ENCODE measurements at regions not wholly inside any gene's neighbourhood (a gene's known extent, or its start where the extent isn't known, plus 50 kb on each side); places are given as distances from the start of the nearest gene placed in this dataset.

GRCh38 chr21:28429161-28429560 is 563.5 kb downstream of the LTN1 start:
- ChIA-PET CTCF (no interaction called here), POLR2A (no interaction called here)
- DNase-seq (ENCODE audit: extremely low spot score): no peak
- no peak for TF ChIP-seq CTCF (IDR thresholded peaks at IDR 0.05; ENCODE audit: control extremely low read depth, extremely low read depth, low read depth, missing control alignments)

- TF ChIP-seq CTCF (IDR thresholded peaks at IDR 0.05; ENCODE audit: control extremely low read depth, extremely low read depth, low read depth, missing control alignments): no peak
- POLR2A ChIA-PET: no interaction called here
- CTCF ChIA-PET: interaction anchor here (1.3 kb wide), 1 partner anchor 26 kb away, joined by 3 read pairs; no protein-coding TSS in a partner anchor
- DNase-seq (ENCODE audit: extremely low spot score): no peak
Observed at GRCh38 chr21:28427394-28428022, 565.2 kb downstream of the LTN1 start.

- TF ChIP-seq CTCF (IDR thresholded peaks at IDR 0.05; ENCODE audit: control extremely low read depth, extremely low read depth, low read depth, missing control alignments): no peak
- no peak for DNase-seq (ENCODE audit: extremely low spot score)
- ChIA-PET CTCF (no interaction called here), POLR2A (no interaction called here)
Observed at GRCh38 chr21:28426545-28426944, 566.1 kb downstream of the LTN1 start.

GRCh38 chr21:28423521-28424190 is 569.0 kb downstream of the LTN1 start:
- CTCF ChIA-PET: interaction anchor here (1.4 to 2.3 kb wide), 3 partner anchors 8 to 19 kb away, joined by 3 to 7 read pairs (median 4); no protein-coding TSS in a partner anchor

GRCh38 chr21:28421716-28422524 is 570.8 kb downstream of the LTN1 start:
- ChIA-PET POLR2A (no interaction called here), CTCF (interaction anchor here (1.4 kb wide), 1 partner anchor 10 kb away, joined by 3 read pairs; no protein-coding TSS in a partner anchor)
- TF ChIP-seq CTCF (IDR thresholded peaks at IDR 0.05; ENCODE audit: control extremely low read depth, extremely low read depth, low read depth, missing control alignments): no peak
- no peak for DNase-seq (ENCODE audit: extremely low spot score)

More at GRCh38 chr21:28423521-28424190, 569.0 kb downstream of the LTN1 start:
- TF ChIP-seq CTCF (IDR thresholded peaks at IDR 0.05; ENCODE audit: control extremely low read depth, extremely low read depth, low read depth, missing control alignments): no peak
- DNase-seq (ENCODE audit: extremely low spot score): no peak
- POLR2A ChIA-PET: no interaction called here

GRCh38 chr21:28419811-28420210 is 572.9 kb downstream of the LTN1 start:
- no peak for DNase-seq (ENCODE audit: extremely low spot score)
- TF ChIP-seq CTCF (IDR thresholded peaks at IDR 0.05; ENCODE audit: control extremely low read depth, extremely low read depth, low read depth, missing control alignments): no peak
- ChIA-PET CTCF (no interaction called here), POLR2A (no interaction called here)
